PC-3 (cell line): ENCODE measurements at regions not wholly inside any gene's neighbourhood (a gene's known extent, or its start where the extent isn't known, plus 50 kb on each side); places are given as distances from the start of the nearest gene placed in this dataset.

Source experiments
- ATAC-seq: fragments of 200-7000 bp; cut with Tn5 transposase; 2 replicates; pipeline ENCODE4 v1.9.1; 2020; ENCODE audit warnings: mild to moderate bottlenecking, moderate library complexity
- BruUV-seq: library from RNA; stranded (reverse); fragments of 400-500 nt; replicated peaks from 2 replicates; lab custom pipeline; 2021; lab: Mats Ljungman, UMichigan
- CTCF ChIA-PET: fragments of 300-600 bp; sonication (Branson Sonifier 250); formaldehyde crosslinking; loops from one replicate; lab custom pipeline; 2022; ENCODE audit warnings: antibody characterized with exemption; lab: Charles Lee
- POLR2A ChIA-PET: fragments of 300-600 bp; sonication (Branson Sonifier 250); formaldehyde crosslinking; loops from one replicate; lab custom pipeline; 2022; ENCODE audit warnings: antibody characterized with exemption; ENCODE audit not compliant: unreplicated experiment; lab: Charles Lee
- DNase-seq: peaks from one replicate; pipeline ENCODE4 v3.0.0-alpha.2; 2015
- H2AFZ ChIP-seq: fragments of 300-600 bp; sonication (generic); 2 replicates; pipeline ENCODE4 v1.6.0; 2016; ENCODE audit warnings: antibody characterized with exemption, low read length
- H3F3A ChIP-seq: fragments of 300-600 bp; sonication (generic); one replicate; pipeline ENCODE4 v1.6.0; 2017; ENCODE audit warnings: antibody characterized with exemption, low read length, control low read depth, mild to moderate bottlenecking; ENCODE audit not compliant: unreplicated experiment
- H3K27ac ChIP-seq: fragments of 300-600 bp; sonication (generic); 2 replicates; pipeline ENCODE4 v1.5.1; 2016; ENCODE audit warnings: mild to moderate bottlenecking, low read length
- H3K27me3 ChIP-seq: fragments of 300-600 bp; sonication (generic); 2 replicates; pipeline ENCODE4 v1.6.1; 2016; ENCODE audit warnings: low read length, mixed read lengths
- H3K36me3 ChIP-seq: fragments of 300-600 bp; sonication (generic); 2 replicates; pipeline ENCODE4 v1.6.1; 2016; ENCODE audit warnings: low read depth, mixed run types, low read length, mixed read lengths
- H3K4me1 ChIP-seq: fragments of 300-600 bp; sonication (generic); 2 replicates; pipeline ENCODE4 v1.5.1; 2016; ENCODE audit warnings: low read length; ENCODE audit not compliant: insufficient read depth
- H3K4me2 ChIP-seq: fragments of 300-600 bp; sonication (generic); 2 replicates; pipeline ENCODE4 v1.6.0; 2016; ENCODE audit warnings: low read length
- H3K4me3 ChIP-seq: fragments of 300-600 bp; sonication (generic); 2 replicates; pipeline ENCODE4 v1.5.1; 2016; ENCODE audit warnings: mild to moderate bottlenecking, low read length, mixed read lengths
- H3K79me2 ChIP-seq: fragments of 300-600 bp; sonication (generic); 2 replicates; pipeline ENCODE4 v1.6.1; 2017; ENCODE audit warnings: low read length, mixed read lengths
- H3K9ac ChIP-seq: fragments of 300-600 bp; sonication (generic); 2 replicates; pipeline ENCODE4 v1.6.0; 2016; ENCODE audit warnings: mild to moderate bottlenecking, low read length
- H3K9me2 ChIP-seq: fragments of 300-600 bp; sonication (generic); replicated peaks from 2 replicates; pipeline ENCODE4 v1.6.1; 2016; ENCODE audit warnings: mixed run types, low read length, mixed read lengths
- H3K9me3 ChIP-seq: fragments of 300-600 bp; sonication (generic); 2 replicates; pipeline ENCODE4 v1.6.1; 2016; ENCODE audit warnings: low read length, mixed read lengths
- H4K20me1 ChIP-seq: fragments of 300-600 bp; sonication (generic); 2 replicates; pipeline ENCODE4 v1.6.1; 2016; ENCODE audit warnings: low read length, mixed read lengths
- CTCF ChIP-seq: fragments of 300-600 bp; sonication (generic); conservative IDR thresholded peaks from 2 replicates; pipeline ENCODE4 v1.5.1; 2017; ENCODE audit warnings: antibody characterized with exemption, low read depth, mild to moderate bottlenecking, low read length
- EZH2 ChIP-seq: fragments of 300-600 bp; sonication (generic); IDR thresholded peaks from one replicate; pipeline ENCODE4 v1.6.1; 2017; ENCODE audit warnings: antibody characterized with exemption, mild to moderate bottlenecking, low read length; ENCODE audit not compliant: unreplicated experiment
- EZH2phosphoT487 ChIP-seq: fragments of 300-600 bp; sonication (generic); IDR thresholded peaks from 2 replicates; pipeline ENCODE4 v1.6.1; 2018; ENCODE audit warnings: mild to moderate bottlenecking, antibody characterized with exemption, low read length, borderline replicate concordance
- intact Hi-C: fragments of 100-400 bp; cut with micrococcal nuclease; formaldehyde crosslinking; loops from 2 replicates; pipeline ENCODE4 v1.9.0; 2023

GRCh38 chr1:217049721-217050120 lies 326.5 kb upstream of the ESRRG start:
- H3K9me2 ChIP-seq, result no peaks in the 10 kb centered on the region
- H3K9me3 ChIP-seq, result no peaks in the 10 kb centered on the region
- ChIA-PET POLR2A (no interaction called here), CTCF (no interaction called here)
- H3K4me1 ChIP-seq, result no peaks in the 10 kb centered on the region
- intact Hi-C loops, result no loop called here
- ATAC-seq (no peak), DNase-seq (no peak)
- no peaks in the 10 kb centered on the region for H4K20me1 ChIP-seq
- H3K79me2 ChIP-seq, result no peaks in the 10 kb centered on the region
- TF ChIP-seq EZH2phosphoT487, result no peak
- no peak for TF ChIP-seq CTCF
- no peak for TF ChIP-seq EZH2
- H3K4me2 ChIP-seq, result no peak overlapping the region
- H2AFZ ChIP-seq, result no peak overlapping the region
- H3K4me3 ChIP-seq, result no peak overlapping the region
- no peaks in the 10 kb centered on the region for H3F3A ChIP-seq
- no peaks in the 10 kb centered on the region for H3K36me3 ChIP-seq
- BruUV-seq, result no TSS peak
- no peak overlapping the region for H3K27ac ChIP-seq
- no peaks in the 10 kb centered on the region for H3K27me3 ChIP-seq
- H3K9ac ChIP-seq, result no peak overlapping the region

- no peak overlapping the region for H2AFZ ChIP-seq
- DNase-seq, result no peak
- H3K9me2 ChIP-seq, result no peaks in the 10 kb centered on the region
- no peaks in the 10 kb centered on the region for H3K4me1 ChIP-seq
- H3K27ac ChIP-seq, result no peak overlapping the region
- H3K36me3 ChIP-seq, result no peaks in the 10 kb centered on the region
- H3K4me3 ChIP-seq, result no peak overlapping the region
- TF ChIP-seq EZH2phosphoT487 (no peak), CTCF (no peak), EZH2 (no peak)
- H3K9me3 ChIP-seq, result no peaks in the 10 kb centered on the region
- H3F3A ChIP-seq, result no peaks in the 10 kb centered on the region
- no TSS peak for BruUV-seq
- ChIA-PET POLR2A (interaction anchor here (0.6 kb wide), 1 partner anchor 712 kb away, joined by 14 read pairs; no protein-coding TSS in a partner anchor), CTCF (no interaction called here)
- no peak for ATAC-seq
- no peak overlapping the region for H3K4me2 ChIP-seq
- H3K9ac ChIP-seq, result no peak overlapping the region
- intact Hi-C loops, result no loop called here
- no peaks in the 10 kb centered on the region for H4K20me1 ChIP-seq
- no peaks in the 10 kb centered on the region for H3K79me2 ChIP-seq
- no peaks in the 10 kb centered on the region for H3K27me3 ChIP-seq
Measured at GRCh38 chr1:217049081-217049480, 325.9 kb upstream of the ESRRG start.

GRCh38 chr1:217048104-217048707 lies 325.0 kb upstream of the ESRRG start:
- Histone ChIP-seq H3K9ac (no peak overlapping the region), H2AFZ (no peak overlapping the region), H3K9me3 (no peaks in the 10 kb centered on the region), H3K9me2 (no peaks in the 10 kb centered on the region), H3K27ac (no peak overlapping the region), H3K4me1 (no peaks in the 10 kb centered on the region), H3F3A (no peaks in the 10 kb centered on the region), H3K4me3 (no peak overlapping the region), H3K36me3 (no peaks in the 10 kb centered on the region), H3K4me2 (no peak overlapping the region), H3K27me3 (no peaks in the 10 kb centered on the region), H3K79me2 (no peaks in the 10 kb centered on the region), H4K20me1 (no peaks in the 10 kb centered on the region)
- TF ChIP-seq EZH2 (no peak), EZH2phosphoT487 (no peak), CTCF (peak; percentile 68)
- BruUV-seq, result no TSS peak
- CTCF ChIA-PET, result no interaction called here
- intact Hi-C loops, result no loop called here
- DNase-seq (peak; percentile 37), ATAC-seq (peak; percentile 55; the same call in 1 of the 2 replicates)
- POLR2A ChIA-PET, result no interaction called here
